T-helper 2 cell treated with Interferon-gamma antibody and Interleukin-4, amounts not matched to agents 5 μg/mL and 100 μg/mL, for 36 hours (primary cell): ENCODE measurements at regions not wholly inside any gene's neighbourhood (a gene's known extent, or its start where the extent isn't known, plus 50 kb on each side); places are given as distances from the start of the nearest gene placed in this dataset.
"Not testable (repeated sequence)": the region's sequence is repeated elsewhere in the genome, so short reads cannot be mapped to it uniquely, and the experiment has no call there.

ENCODE experiments used
- DNase-seq: peaks from one replicate; pipeline ENCODE4 v3.0.0; 2021; ENCODE audit warnings: low spot score
- H3K27ac Mint-ChIP-seq: one replicate; pipeline ENCODE4 v1.8.0; 2021; ENCODE audit warnings: mild to moderate bottlenecking, mixed read lengths
- H3K27me3 Mint-ChIP-seq: one replicate; pipeline ENCODE4 v1.8.0; 2021; ENCODE audit warnings: low read depth, mixed read lengths
- H3K36me3 Mint-ChIP-seq: one replicate; pipeline ENCODE4 v1.8.0; 2021; ENCODE audit warnings: low read depth, mixed read lengths
- H3K4me1 Mint-ChIP-seq: one replicate; pipeline ENCODE4 v1.8.0; 2021; ENCODE audit warnings: low read depth, mixed read lengths
- H3K4me3 Mint-ChIP-seq: one replicate; pipeline ENCODE4 v1.8.0; 2022; ENCODE audit warnings: mild to moderate bottlenecking, moderate library complexity, mixed read lengths
- H3K9me3 Mint-ChIP-seq: one replicate; pipeline ENCODE4 v1.8.0; 2021; ENCODE audit warnings: mixed read lengths

DNA sequence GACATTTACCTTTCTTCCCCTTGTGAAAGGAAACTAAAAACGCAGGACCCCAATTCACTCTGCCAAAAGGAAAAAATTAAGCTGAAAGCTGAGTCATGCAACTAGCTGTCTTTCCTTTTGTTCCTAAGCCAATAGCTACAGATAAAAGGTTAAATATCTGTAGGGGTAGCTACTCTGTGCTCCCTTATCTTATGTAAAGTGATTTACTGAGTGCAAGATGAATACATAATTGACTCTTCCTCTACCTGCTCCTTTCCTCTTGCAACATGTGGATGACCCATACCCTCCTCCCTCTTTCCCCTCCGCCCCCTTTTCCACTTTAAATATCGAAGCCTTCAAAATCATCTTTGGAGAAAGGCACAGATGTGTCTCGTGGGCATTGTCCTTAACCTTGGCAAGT, 68.0 kb upstream of the ZNF157 start:
- H3K36me3 Mint-ChIP-seq: no peaks in the 10 kb centered on the region
- no peak overlapping the region for H3K27ac Mint-ChIP-seq
- H3K4me3 Mint-ChIP-seq: no peak overlapping the region
- no peaks in the 10 kb centered on the region for H3K4me1 Mint-ChIP-seq
- H3K9me3 Mint-ChIP-seq: no peaks in the 10 kb centered on the region
- no peaks in the 10 kb centered on the region for H3K27me3 Mint-ChIP-seq
- no peak for DNase-seq

- not testable (repeated sequence) for H3K4me3 Mint-ChIP-seq, H3K4me1 Mint-ChIP-seq, H3K9me3 Mint-ChIP-seq
These were observed 63.8 kb upstream of the ZNF157 start for GRCh38 chrX:47306471-47307023.

DNA sequence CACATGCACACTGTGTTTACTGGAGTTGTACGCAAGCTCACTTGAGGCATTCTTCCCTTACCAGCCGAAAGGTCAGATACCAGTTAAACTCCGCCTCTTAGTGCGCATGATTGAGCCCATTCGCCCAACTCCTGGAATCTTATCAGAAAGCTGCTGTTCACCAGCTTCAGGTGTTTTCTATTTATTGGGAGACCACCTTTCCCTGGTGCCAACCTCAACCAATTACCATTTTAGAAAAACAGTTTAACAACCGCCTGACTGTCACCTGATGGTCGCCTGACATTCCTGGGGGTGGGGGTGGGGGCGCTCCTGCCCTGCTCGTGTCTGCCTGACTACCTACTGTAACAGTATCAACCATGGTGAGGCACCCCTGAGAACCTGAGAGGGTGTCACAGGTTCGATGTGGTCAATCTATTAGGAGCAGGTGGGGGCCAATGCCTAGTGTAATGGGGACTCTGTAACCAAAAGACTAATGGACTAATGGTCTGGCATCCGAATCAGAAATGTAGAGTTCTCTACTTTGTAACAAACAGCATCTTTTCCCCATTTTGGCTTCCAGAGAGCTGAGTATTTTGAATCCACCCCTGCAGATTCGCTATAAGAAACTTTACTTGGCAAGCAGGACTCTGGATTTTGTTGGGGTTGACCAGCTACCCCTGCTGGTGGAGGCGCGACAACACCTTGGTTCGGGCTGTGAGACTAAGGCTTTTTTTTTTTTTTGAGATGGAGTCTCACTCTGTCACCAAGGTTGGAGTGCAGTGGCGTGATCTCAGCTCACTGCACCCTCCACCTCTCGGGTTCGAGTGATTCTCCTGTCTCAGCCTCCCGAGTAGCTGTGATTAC, 58.2 kb upstream of the ZNF157 start:
- Mint-ChIP-seq H3K36me3 (no peaks in the 10 kb centered on the region), H3K27ac (no peak overlapping the region), H3K9me3 (no peaks in the 10 kb centered on the region), H3K27me3 (no peaks in the 10 kb centered on the region), H3K4me3 (no peak overlapping the region), H3K4me1 (no peaks in the 10 kb centered on the region)
- DNase-seq: peak; percentile 25

More at GRCh38 chrX:47306471-47307023, 63.8 kb upstream of the ZNF157 start:
- not testable (repeated sequence) for H3K27ac Mint-ChIP-seq, H3K27me3 Mint-ChIP-seq, H3K36me3 Mint-ChIP-seq, DNase-seq

- no peak overlapping the region for H3K4me3 Mint-ChIP-seq
- no peaks in the 10 kb centered on the region for H3K4me1 Mint-ChIP-seq
- H3K9me3 Mint-ChIP-seq: no peaks in the 10 kb centered on the region
- H3K27me3 Mint-ChIP-seq: no peaks in the 10 kb centered on the region
- H3K27ac Mint-ChIP-seq: no peak overlapping the region
- H3K36me3 Mint-ChIP-seq: no peaks in the 10 kb centered on the region
- no peak for DNase-seq
These were observed 57.3 kb upstream of the ZNF157 start for GRCh38 chrX:47313056-47313455.

DNA sequence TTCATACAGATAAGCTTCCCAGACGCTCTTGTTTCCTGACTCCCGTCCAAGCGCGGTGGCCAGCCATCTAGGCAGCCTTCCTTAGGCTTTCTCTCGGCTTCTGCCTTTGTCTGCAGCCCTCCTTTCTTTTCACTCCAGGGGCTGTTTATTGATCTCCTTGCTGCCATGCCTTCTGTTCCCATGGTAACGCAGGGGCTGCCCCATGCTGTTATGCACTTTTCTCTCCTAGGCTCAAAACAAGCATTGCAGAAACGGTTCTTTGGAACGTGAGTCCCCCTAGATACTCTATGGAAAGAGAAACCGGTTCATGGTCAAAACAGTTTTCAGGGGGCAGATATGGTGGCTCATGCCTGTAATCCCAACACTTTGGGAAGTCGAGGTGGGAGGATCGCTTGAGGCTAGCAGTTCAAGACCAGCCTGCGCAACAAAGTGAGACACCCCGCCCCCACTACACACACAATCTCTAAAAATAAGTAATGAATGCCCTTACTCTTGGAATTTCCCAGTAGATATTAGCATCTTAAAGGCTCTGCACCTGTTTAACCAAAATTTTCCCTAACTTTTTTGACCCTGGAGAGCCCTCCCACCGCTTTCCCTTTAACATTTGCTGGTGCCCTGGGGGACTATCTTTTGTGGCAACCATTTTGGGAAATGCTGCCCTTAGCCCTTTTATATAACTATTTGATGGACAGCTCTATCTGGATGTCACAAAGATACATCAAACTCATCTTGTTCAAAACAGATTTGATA, 53.9 kb upstream of the ZNF157 start:
- H3K27me3 Mint-ChIP-seq: no peaks in the 10 kb centered on the region
- no peaks in the 10 kb centered on the region for H3K36me3 Mint-ChIP-seq
- H3K9me3 Mint-ChIP-seq: no peaks in the 10 kb centered on the region
- H3K4me3 Mint-ChIP-seq: no peak overlapping the region
- no peak overlapping the region for H3K27ac Mint-ChIP-seq
- DNase-seq: no peak
- no peaks in the 10 kb centered on the region for H3K4me1 Mint-ChIP-seq
